H9 (cell line): ENCODE measurements at regions not wholly inside any gene's neighbourhood (a gene's known extent, or its start where the extent isn't known, plus 50 kb on each side); places are given as distances from the start of the nearest gene placed in this dataset.

ENCODE experiments used
- DNase-seq: peaks from one replicate; pipeline ENCODE4 v3.0.0-alpha.2; 2017
- H2AFZ ChIP-seq: one replicate; pipeline ENCODE4 v1.6.1; 2013; ENCODE audit warnings: mild to moderate bottlenecking, low read length, control low read depth, moderate library complexity
- H2AK5ac ChIP-seq: 2 replicates; pipeline ENCODE4 v1.6.1; 2013; ENCODE audit warnings: low read length, control low read depth, mixed read lengths; ENCODE audit not compliant: insufficient read length
- H2BK120ac ChIP-seq: one replicate; pipeline ENCODE4 v1.6.1; 2013; ENCODE audit warnings: low read depth, mild to moderate bottlenecking, low read length, control low read depth, inconsistent platforms; ENCODE audit not compliant: poor library complexity, severe bottlenecking
- H2BK12ac ChIP-seq: 2 replicates; pipeline ENCODE4 v1.6.1; 2013; ENCODE audit warnings: low read length, control low read depth, mixed read lengths, low read depth; ENCODE audit not compliant: insufficient read length
- H2BK15ac ChIP-seq: 2 replicates; pipeline ENCODE4 v1.6.1; 2013; ENCODE audit warnings: low read depth, low read length, control low read depth
- H2BK20ac ChIP-seq: one replicate; pipeline ENCODE4 v1.6.1; 2013; ENCODE audit warnings: low read depth, mild to moderate bottlenecking, low read length, control low read depth, inconsistent platforms; ENCODE audit not compliant: poor library complexity, severe bottlenecking
- H2BK5ac ChIP-seq: 2 replicates; pipeline ENCODE4 v1.6.1; 2013; ENCODE audit warnings: low read length, control low read depth, mixed read lengths; ENCODE audit not compliant: insufficient read length
- H3K14ac ChIP-seq: 2 replicates; pipeline ENCODE4 v1.6.1; 2013; ENCODE audit warnings: low read length, control low read depth; ENCODE audit not compliant: insufficient read depth
- H3K18ac ChIP-seq: 2 replicates; pipeline ENCODE4 v1.6.1; 2013; ENCODE audit warnings: low read depth, mild to moderate bottlenecking, mixed read lengths, low read length, control low read depth; ENCODE audit not compliant: insufficient read length
- H3K23ac ChIP-seq: 2 replicates; pipeline ENCODE4 v1.6.1; 2013; ENCODE audit warnings: low read length, control low read depth, mixed read lengths, low read depth; ENCODE audit not compliant: insufficient read length
- H3K23me2 ChIP-seq: 2 replicates; pipeline ENCODE4 v1.6.1; 2013; ENCODE audit warnings: low read depth, mild to moderate bottlenecking, mixed read lengths, low read length, control low read depth; ENCODE audit not compliant: insufficient read length, poor library complexity, severe bottlenecking
- H3K27ac ChIP-seq: 2 replicates; pipeline ENCODE4 v1.5.1; 2013; ENCODE audit warnings: low read length, control low read depth, mixed read lengths, low read depth; ENCODE audit not compliant: insufficient read length
- H3K27me3 ChIP-seq: 2 replicates; pipeline ENCODE4 v1.6.1; 2013; ENCODE audit warnings: low read length, control low read depth, inconsistent platforms; ENCODE audit not compliant: insufficient read depth
- H3K4ac ChIP-seq: 2 replicates; pipeline ENCODE4 v1.6.1; 2013; ENCODE audit warnings: low read depth, mild to moderate bottlenecking, control low read depth, inconsistent platforms, low read length, moderate library complexity
- H3K4me1 ChIP-seq: 2 replicates; pipeline ENCODE4 v1.6.1; 2013; ENCODE audit warnings: low read length, control low read depth, inconsistent platforms; ENCODE audit not compliant: insufficient read depth
- H3K4me2 ChIP-seq: 2 replicates; pipeline ENCODE4 v1.6.1; 2013; ENCODE audit warnings: low read length, control low read depth, mixed read lengths; ENCODE audit not compliant: insufficient read length, insufficient read depth
- H3K56ac ChIP-seq: 2 replicates; pipeline ENCODE4 v1.6.1; 2013; ENCODE audit warnings: low read depth, mild to moderate bottlenecking, mixed read lengths, low read length, control low read depth; ENCODE audit not compliant: insufficient read length
- H3K79me1 ChIP-seq: 2 replicates; pipeline ENCODE4 v1.6.1; 2013; ENCODE audit warnings: low read depth, mild to moderate bottlenecking, moderate library complexity, low read length, control low read depth, inconsistent platforms; ENCODE audit not compliant: insufficient read depth, poor library complexity, severe bottlenecking
- H3K79me2 ChIP-seq: 2 replicates; pipeline ENCODE4 v1.6.1; 2013; ENCODE audit warnings: low read length, control low read depth, inconsistent platforms; ENCODE audit not compliant: insufficient read depth
- H3K9ac ChIP-seq: 2 replicates; pipeline ENCODE4 v1.6.1; 2013; ENCODE audit warnings: low read length, control low read depth, mixed read lengths; ENCODE audit not compliant: insufficient read length; ENCODE audit errors: extremely low read depth
- H3K9me3 ChIP-seq: one replicate; pipeline ENCODE4 v1.6.1; 2013; ENCODE audit warnings: low read depth, low read length, inconsistent platforms; ENCODE audit not compliant: control insufficient read depth
- H3T11ph ChIP-seq: one replicate; pipeline ENCODE4 v1.6.1; 2013; ENCODE audit warnings: mild to moderate bottlenecking, low read length, control low read depth, inconsistent platforms
- H4K20me1 ChIP-seq: one replicate; pipeline ENCODE4 v1.6.1; 2013; ENCODE audit not compliant: control insufficient read depth, insufficient read length, insufficient read depth
- H4K5ac ChIP-seq: 2 replicates; pipeline ENCODE4 v1.6.1; 2013; ENCODE audit warnings: low read depth, mild to moderate bottlenecking, mixed read lengths, low read length, control low read depth; ENCODE audit not compliant: insufficient read length
- H4K8ac ChIP-seq: replicated peaks from 2 replicates; pipeline ENCODE4 v1.6.1; 2013; ENCODE audit warnings: low read length, control low read depth, mixed read lengths, low read depth; ENCODE audit not compliant: insufficient read length
- H4K91ac ChIP-seq: 2 replicates; pipeline ENCODE4 v1.6.1; 2013; ENCODE audit warnings: low read depth, mild to moderate bottlenecking, moderate library complexity, mixed read lengths, low read length, control low read depth; ENCODE audit not compliant: insufficient read length
- H3K27ac Mint-ChIP-seq, 3 experiments: 2 replicates in 2 of 3; 3 replicates in 1 of 3; pipeline ENCODE4 v1.8.0; 2020 to 2021; ENCODE audit warnings: mixed read lengths in 3 of 3, mild to moderate bottlenecking in 1 of 3, moderate library complexity in 1 of 3
- H3K27me3 Mint-ChIP-seq: 2 replicates; pipeline ENCODE4 v1.8.0; 2021; ENCODE audit warnings: low read depth, mild to moderate bottlenecking, moderate library complexity, mixed read lengths
- H3K36me3 Mint-ChIP-seq, 3 experiments: 2 replicates in 2 of 3; 3 replicates in 1 of 3; pipeline ENCODE4 v1.8.0; 2020 to 2021; ENCODE audit warnings: low read depth in 3 of 3, mixed read lengths in 3 of 3; ENCODE audit not compliant: insufficient read depth in 1 of 3
- H3K4me1 Mint-ChIP-seq, 2 experiments: 2 replicates each; pipeline ENCODE4 v1.8.0; 2020; ENCODE audit warnings: mixed read lengths in 2 of 2
- H3K4me3 Mint-ChIP-seq, 2 experiments: 2 replicates in 1 of 2; 3 replicates in 1 of 2; pipeline ENCODE4 v1.8.0; 2020 to 2021; ENCODE audit warnings: mild to moderate bottlenecking in 2 of 2, mixed read lengths in 2 of 2, moderate library complexity in 1 of 2
- H3K9me3 Mint-ChIP-seq, 2 experiments: 2 replicates in 1 of 2; 3 replicates in 1 of 2; pipeline ENCODE4 v1.8.0; 2020; ENCODE audit warnings: mild to moderate bottlenecking in 2 of 2, mixed read lengths in 2 of 2, moderate library complexity in 1 of 2
- WGBS: extraction: QIAGEN DNeasy Blood & Tissue Kit; methylation state at CpG from one replicate; pipeline ENCODE4 v1.1.7; 2013; ENCODE audit warnings: missing lambda C conversion rate, low lambda C conversion rate, mixed read lengths; ENCODE audit not compliant: insufficient read length; ENCODE audit errors: extremely low coverage; 5-methylcytosine and 5-hydroxymethylcytosine counted together
- TF ChIP-seq, protein P1 (sequence below): fragments of 200-600 bp; sonication (generic); conservative IDR thresholded peaks from 3 replicates; pipeline ENCODE4 v1.8.0; 2021; ENCODE audit warnings: antibody characterized with exemption, mild to moderate bottlenecking

DNA sequence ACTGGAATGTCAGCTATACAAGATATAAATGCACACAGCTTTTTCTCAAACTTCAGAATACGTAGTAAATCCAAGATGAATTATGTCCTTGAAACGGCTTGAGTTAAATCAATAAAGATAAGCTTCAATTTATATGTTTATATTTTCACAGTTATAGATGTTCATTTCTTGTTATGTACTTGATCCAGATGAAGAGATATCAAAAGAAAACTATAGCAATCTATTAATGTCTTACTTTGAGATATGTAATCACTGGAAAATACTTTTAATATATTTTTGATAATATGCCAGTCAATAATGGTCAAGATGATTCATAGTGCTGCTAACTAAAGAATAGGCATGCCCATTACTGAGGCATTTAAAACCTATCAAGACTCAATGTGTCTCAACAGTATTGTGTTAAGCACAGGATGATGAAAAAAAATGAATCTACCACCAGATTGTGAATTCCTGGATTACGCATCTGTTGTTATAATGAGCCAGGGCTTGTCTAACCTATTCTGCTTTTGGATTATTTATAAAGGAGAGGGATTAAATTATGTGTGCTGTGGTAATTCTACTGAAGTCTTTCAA is 372.6 kb upstream of the PRR16 start:
- Histone ChIP-seq H3K79me1 (no peaks in the 10 kb centered on the region), H2AK5ac (no peak overlapping the region), H3K56ac (no peak overlapping the region), H3K27ac (no peak overlapping the region), H2BK12ac (no peak overlapping the region), H4K5ac (no peak overlapping the region), H3K23ac (no peak overlapping the region), H3K14ac (no peak overlapping the region), H3K4ac (no peak overlapping the region), H3K18ac (no peak overlapping the region), H3K4me1 (no peaks in the 10 kb centered on the region), H4K20me1 (no peaks in the 10 kb centered on the region), H4K8ac (no peak overlapping the region), H3K27me3 (no peaks in the 10 kb centered on the region), H3K9me3 (no peaks in the 10 kb centered on the region), H3T11ph (no peak overlapping the region), H2BK120ac (no peak overlapping the region), H3K4me2 (no peak overlapping the region), H3K9ac (no peak overlapping the region), H2BK15ac (no peak overlapping the region), H3K79me2 (no peaks in the 10 kb centered on the region), H3K23me2 (no peaks in the 10 kb centered on the region), H4K91ac (no peak overlapping the region), H2BK20ac (no peak overlapping the region), H2BK5ac (no peak overlapping the region), H2AFZ (no peak overlapping the region)
- Mint-ChIP-seq H3K27ac (no peak overlapping the region), H3K27me3 (no peaks in the 10 kb centered on the region), H3K36me3 (no peaks in the 10 kb centered on the region), H3K4me1 (0 out of 4 replicates have a peak, but pooled peaks cover 0 to 3% of the 10 kb centered on the region in 2 experiments), H3K4me3 (no peak overlapping the region), H3K9me3 (no peaks in the 10 kb centered on the region)
- TF ChIP-seq, protein P1, sequence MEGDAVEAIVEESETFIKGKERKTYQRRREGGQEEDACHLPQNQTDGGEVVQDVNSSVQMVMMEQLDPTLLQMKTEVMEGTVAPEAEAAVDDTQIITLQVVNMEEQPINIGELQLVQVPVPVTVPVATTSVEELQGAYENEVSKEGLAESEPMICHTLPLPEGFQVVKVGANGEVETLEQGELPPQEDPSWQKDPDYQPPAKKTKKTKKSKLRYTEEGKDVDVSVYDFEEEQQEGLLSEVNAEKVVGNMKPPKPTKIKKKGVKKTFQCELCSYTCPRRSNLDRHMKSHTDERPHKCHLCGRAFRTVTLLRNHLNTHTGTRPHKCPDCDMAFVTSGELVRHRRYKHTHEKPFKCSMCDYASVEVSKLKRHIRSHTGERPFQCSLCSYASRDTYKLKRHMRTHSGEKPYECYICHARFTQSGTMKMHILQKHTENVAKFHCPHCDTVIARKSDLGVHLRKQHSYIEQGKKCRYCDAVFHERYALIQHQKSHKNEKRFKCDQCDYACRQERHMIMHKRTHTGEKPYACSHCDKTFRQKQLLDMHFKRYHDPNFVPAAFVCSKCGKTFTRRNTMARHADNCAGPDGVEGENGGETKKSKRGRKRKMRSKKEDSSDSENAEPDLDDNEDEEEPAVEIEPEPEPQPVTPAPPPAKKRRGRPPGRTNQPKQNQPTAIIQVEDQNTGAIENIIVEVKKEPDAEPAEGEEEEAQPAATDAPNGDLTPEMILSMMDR: no peak
- DNase-seq: no peak
- no CpG with 5 or more reads among the region's 3 CpGs for WGBS
